H1 (cell line): ENCODE measurements at regions not wholly inside any gene's neighbourhood (a gene's known extent, or its start where the extent isn't known, plus 50 kb on each side); places are given as distances from the start of the nearest gene placed in this dataset.
"Not testable (repeated sequence)": the region's sequence is repeated elsewhere in the genome, so short reads cannot be mapped to it uniquely, and the experiment has no call there.

ENCODE experiments used
- CTCF ChIA-PET: fragments of 300-600 bp; sonication (Branson Sonifier 250); formaldehyde crosslinking; loops from one replicate; lab custom pipeline; 2021; ENCODE audit not compliant: partially characterized antibody; lab: Charles Lee
- POLR2A ChIA-PET: fragments of 300-600 bp; sonication (Branson Sonifier 250); formaldehyde crosslinking; loops from one replicate; lab custom pipeline; 2021; ENCODE audit warnings: inconsistent platforms; ENCODE audit not compliant: partially characterized antibody; lab: Charles Lee
- DNase-seq, 2 experiments: peaks; one replicate each; pipeline versions ENCODE4 v3.0.0 to v3.0.0-alpha.2; 2010 to 2022; ENCODE audit warnings: low spot score in 2 of 2, low read depth in 1 of 2, mixed read lengths in 1 of 2
- FAIRE-seq: peaks from 2 replicates; lab custom pipeline; 2011; peaks lifted over from hg19 to GRCh38; lab: Jason Lieb, UNC
- H2AFZ ChIP-seq: 2 replicates; pipeline ENCODE4 v1.8.1; 2012; ENCODE audit warnings: low read length, inconsistent platforms
- H2AK5ac ChIP-seq: 2 replicates; pipeline ENCODE4 v1.6.1; 2013; ENCODE audit warnings: low read depth, low read length
- H2BK120ac ChIP-seq: replicated peaks from 2 replicates; pipeline ENCODE3; 2013; ENCODE audit warnings: low read depth, low read length, inconsistent platforms
- H2BK12ac ChIP-seq: 2 replicates; pipeline ENCODE4 v1.6.1; 2013; ENCODE audit warnings: low read depth, low read length
- H2BK15ac ChIP-seq: 2 replicates; pipeline ENCODE4 v1.6.1; 2013; ENCODE audit warnings: low read length
- H2BK20ac ChIP-seq: 2 replicates; pipeline ENCODE4 v1.6.1; 2013; ENCODE audit warnings: low read length
- H2BK5ac ChIP-seq: 2 replicates; pipeline ENCODE4 v1.6.1; 2013; ENCODE audit warnings: low read depth, low read length
- H3K14ac ChIP-seq: 2 replicates; pipeline ENCODE4 v1.6.1; 2013; ENCODE audit warnings: inconsistent platforms; ENCODE audit not compliant: insufficient read length
- H3K18ac ChIP-seq: 2 replicates; pipeline ENCODE4 v1.6.1; 2013; ENCODE audit warnings: low read length; ENCODE audit errors: extremely low read depth
- H3K23ac ChIP-seq: 2 replicates; pipeline ENCODE4 v1.6.1; 2013; ENCODE audit warnings: inconsistent platforms; ENCODE audit not compliant: insufficient read length
- H3K23me2 ChIP-seq: 2 replicates; pipeline ENCODE4 v1.6.1; 2013; ENCODE audit warnings: low read depth, low read length
- H3K27ac ChIP-seq: 2 replicates; pipeline ENCODE4 v1.6.1; 2011; ENCODE audit warnings: low read depth, low read length, inconsistent platforms
- H3K27me3 ChIP-seq, 4 experiments: replicated peaks in 1 of 4; 1 replicate in 1 of 4; 2 replicates in 3 of 4; pipeline versions ENCODE4 v1.6.1 to v1.8.1; 2011 to 2013; ENCODE audit warnings: low read length in 3 of 4, mild to moderate bottlenecking in 3 of 4, inconsistent platforms in 2 of 4, mixed read lengths in 2 of 4, moderate library complexity in 1 of 4; ENCODE audit not compliant: control insufficient read depth in 3 of 4, insufficient read depth in 3 of 4; ENCODE audit errors: extremely low read depth in 1 of 4
- H3K36me3 ChIP-seq, 4 experiments: 2 replicates each; pipeline versions ENCODE4 v1.6.1 to v1.8.1; 2011 to 2013; ENCODE audit warnings: mild to moderate bottlenecking in 4 of 4, low read length in 3 of 4, moderate library complexity in 2 of 4, control low read depth in 1 of 4, inconsistent platforms in 1 of 4; ENCODE audit not compliant: insufficient read depth in 4 of 4, control insufficient read depth in 2 of 4
- H3K4ac ChIP-seq: replicated peaks from 2 replicates; pipeline ENCODE3; 2013; ENCODE audit warnings: low read length, low read depth, mixed read lengths, inconsistent platforms; ENCODE audit not compliant: insufficient read length
- H3K4me1 ChIP-seq, 4 experiments: replicated peaks in 1 of 4; 1 replicate in 1 of 4; 2 replicates in 3 of 4; pipeline versions ENCODE4 v1.6.1 to v1.8.1; 2011 to 2013; ENCODE audit warnings: low read length in 3 of 4, inconsistent platforms in 2 of 4, mixed read lengths in 1 of 4; ENCODE audit not compliant: insufficient read depth in 4 of 4, control insufficient read depth in 3 of 4
- H3K4me2 ChIP-seq, 2 experiments: 2 replicates each; pipeline versions ENCODE4 v1.6.1 to v1.8.1; 2011 to 2013; ENCODE audit warnings: low read depth in 2 of 2, low read length in 2 of 2, control low read depth in 1 of 2, inconsistent platforms in 1 of 2, mild to moderate bottlenecking in 1 of 2; ENCODE audit not compliant: insufficient read depth in 1 of 2
- H3K4me3 ChIP-seq, 4 experiments: fragments of 200-600, 300-600 bp in 1 of 4; sonication (generic), shearing (Covaris generic), sonication (Bioruptor Twin) in 1 of 4; 2 replicates each; pipeline versions ENCODE4 v1.5.1 to v1.8.1; 2011 to 2016; ENCODE audit warnings: low read length in 4 of 4, low read depth in 3 of 4, control low read depth in 2 of 4, inconsistent platforms in 2 of 4, mild to moderate bottlenecking in 2 of 4, mixed read lengths in 1 of 4, moderate library complexity in 1 of 4; ENCODE audit not compliant: insufficient read depth in 2 of 4; ENCODE audit errors: extremely low read depth in 1 of 4
- H3K56ac ChIP-seq: replicated peaks from 2 replicates; pipeline ENCODE3; 2013; ENCODE audit warnings: low read depth, mild to moderate bottlenecking, mixed read lengths, low read length, inconsistent platforms; ENCODE audit not compliant: insufficient read length
- H3K79me1 ChIP-seq: 2 replicates; pipeline ENCODE4 v1.6.1; 2013; ENCODE audit warnings: low read depth, low read length, control low read depth
- H3K79me2 ChIP-seq, 2 experiments: 2 replicates each; pipeline versions ENCODE4 v1.6.1 to v1.8.1; 2012 to 2013; ENCODE audit warnings: low read length in 2 of 2, mild to moderate bottlenecking in 2 of 2, inconsistent platforms in 1 of 2; ENCODE audit not compliant: insufficient read depth in 2 of 2, control insufficient read depth in 1 of 2
- H3K9ac ChIP-seq, 4 experiments: replicated peaks in 1 of 4; 1 replicate in 1 of 4; 2 replicates in 3 of 4; pipeline versions ENCODE4 v1.6.1 to v1.8.1; 2011 to 2013; ENCODE audit warnings: low read depth in 3 of 4, low read length in 3 of 4, control low read depth in 2 of 4, mild to moderate bottlenecking in 2 of 4, moderate library complexity in 2 of 4, inconsistent platforms in 1 of 4; ENCODE audit errors: extremely low read depth in 1 of 4
- H3K9me3 ChIP-seq, 2 experiments: 2 replicates each; pipeline versions ENCODE4 v1.6.1 to v1.8.1; 2012 to 2013; ENCODE audit warnings: mild to moderate bottlenecking in 2 of 2, moderate library complexity in 2 of 2, control low read depth in 1 of 2, inconsistent platforms in 1 of 2, low read depth in 1 of 2, low read length in 1 of 2, mixed read lengths in 1 of 2; ENCODE audit not compliant: insufficient read depth in 2 of 2
- H4K20me1 ChIP-seq, 2 experiments: replicated peaks in 1 of 2; 2 replicates each; pipeline versions ENCODE3 to v1.8.1; 2011 to 2013; ENCODE audit warnings: inconsistent platforms in 2 of 2, low read length in 2 of 2, mild to moderate bottlenecking in 1 of 2; ENCODE audit not compliant: insufficient read depth in 2 of 2, control insufficient read depth in 1 of 2
- H4K5ac ChIP-seq: 2 replicates; pipeline ENCODE4 v1.6.1; 2013; ENCODE audit warnings: low read length, low read depth, mixed read lengths, inconsistent platforms; ENCODE audit not compliant: insufficient read length
- H4K8ac ChIP-seq: 2 replicates; pipeline ENCODE4 v1.8.0; 2013; ENCODE audit warnings: mild to moderate bottlenecking, moderate library complexity, low read length, inconsistent platforms; ENCODE audit not compliant: insufficient read depth; ENCODE audit errors: extremely low read depth
- H4K91ac ChIP-seq: replicated peaks from 2 replicates; pipeline ENCODE3; 2013; ENCODE audit warnings: low read length, mixed read lengths, inconsistent platforms; ENCODE audit not compliant: insufficient read length
- WGBS, 2 experiments: shearing (Covaris generic) in 1 of 2; methylation state at CpG; one replicate each; pipeline versions ENCODE4 v1.1.6 to v1.1.7; 2013 to 2015; ENCODE audit warnings: low lambda C conversion rate in 2 of 2, mixed read lengths in 2 of 2, inconsistent platforms in 1 of 2, low coverage in 1 of 2, missing lambda C conversion rate in 1 of 2; ENCODE audit not compliant: insufficient replicate concordance in 2 of 2, insufficient coverage in 1 of 2, insufficient read length in 1 of 2; ENCODE audit errors: extremely low coverage in 1 of 2, missing lambda C conversion rate in 1 of 2; 5-methylcytosine and 5-hydroxymethylcytosine counted together

DNA sequence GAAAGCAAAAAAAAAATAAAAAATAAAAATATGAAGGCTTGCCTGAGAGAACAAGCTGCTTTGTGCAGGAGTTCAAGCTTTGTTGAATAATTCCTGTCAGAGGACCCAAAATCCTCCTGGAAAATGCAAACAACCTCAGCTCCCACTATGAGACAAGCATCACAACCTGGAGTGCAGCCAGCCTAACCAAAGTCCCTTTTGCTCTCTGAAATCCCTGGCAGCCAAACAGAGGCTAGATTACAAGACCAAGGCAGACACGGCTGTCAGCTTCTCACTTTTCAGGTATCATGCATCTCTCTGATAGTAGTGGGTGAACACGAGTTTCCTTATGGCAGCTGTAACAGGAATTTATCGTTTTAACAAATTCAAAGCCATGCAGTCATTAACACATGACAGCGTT, 180.7 kb downstream of the TSPY2 start:
- H2AK5ac ChIP-seq, H3K9ac ChIP-seq, H2BK12ac ChIP-seq, H3K4me1 ChIP-seq, H4K91ac ChIP-seq, H3K4me3 ChIP-seq, H3K4me2 ChIP-seq, H3K27ac ChIP-seq, H2BK120ac ChIP-seq, H3K14ac ChIP-seq, H3K79me1 ChIP-seq, H3K4ac ChIP-seq, H4K8ac ChIP-seq, H3K23me2 ChIP-seq, H3K18ac ChIP-seq, H2BK15ac ChIP-seq, FAIRE-seq, H3K9me3 ChIP-seq, DNase-seq, H3K56ac ChIP-seq, H3K27me3 ChIP-seq, H2AFZ ChIP-seq, POLR2A ChIA-PET, H3K23ac ChIP-seq, H2BK5ac ChIP-seq, H2BK20ac ChIP-seq, H4K5ac ChIP-seq, H4K20me1 ChIP-seq, H3K79me2 ChIP-seq, CTCF ChIA-PET, H3K36me3 ChIP-seq: not testable (repeated sequence)
- WGBS, 2 experiments, result no CpG with 5 or more reads among the region's 4 CpGs

DNA sequence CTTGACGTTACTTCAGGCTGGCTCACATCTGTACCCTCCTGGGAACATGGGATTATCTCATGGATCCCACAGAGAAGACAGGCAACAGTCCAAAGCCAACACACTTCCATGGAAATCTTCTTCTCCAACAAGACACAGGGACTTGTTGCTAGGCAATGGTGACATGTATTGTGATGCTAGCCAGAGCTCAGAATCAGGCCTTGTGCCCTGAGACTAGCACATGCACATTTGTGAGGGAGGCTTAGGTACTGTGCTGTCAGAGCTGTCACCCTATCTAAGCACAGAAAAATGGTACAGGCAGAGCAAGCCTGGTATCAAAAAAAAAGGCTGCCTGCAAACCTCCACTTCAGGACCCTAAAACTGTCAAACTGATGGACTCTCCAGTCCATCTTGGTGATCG, 199.5 kb downstream of the TSPY2 start:
- CTCF ChIA-PET, H3K36me3 ChIP-seq, H3K18ac ChIP-seq, POLR2A ChIA-PET, H3K14ac ChIP-seq, H3K9me3 ChIP-seq, H4K91ac ChIP-seq, H3K4me1 ChIP-seq, H2BK20ac ChIP-seq, H3K27me3 ChIP-seq, H3K4me2 ChIP-seq, FAIRE-seq, H3K79me2 ChIP-seq, H4K20me1 ChIP-seq, H4K8ac ChIP-seq, H2BK15ac ChIP-seq, H4K5ac ChIP-seq, H3K4me3 ChIP-seq, H3K9ac ChIP-seq, H2BK120ac ChIP-seq, DNase-seq, H3K56ac ChIP-seq, H3K4ac ChIP-seq, H2BK12ac ChIP-seq, H3K23me2 ChIP-seq, H3K79me1 ChIP-seq, H3K23ac ChIP-seq, H2AFZ ChIP-seq, H3K27ac ChIP-seq, H2BK5ac ChIP-seq, H2AK5ac ChIP-seq: not testable (repeated sequence)
- no CpG with 5 or more reads among the region's 2 CpGs for WGBS, 2 experiments
